Activated CD8-positive, alpha-beta T cell treated with anti-CD3 and anti-CD28 coated beads for 36 hours (primary cell): ENCODE measurements at regions not wholly inside any gene's neighbourhood (a gene's known extent, or its start where the extent isn't known, plus 50 kb on each side); places are given as distances from the start of the nearest gene placed in this dataset.

Source experiments
- ATAC-seq: fragments of 200-7000 bp; cut with Tn5 transposase; one replicate; pipeline ENCODE4 v1.10.0; 2021; ENCODE audit warnings: mild to moderate bottlenecking, moderate library complexity
- CTCF ChIA-PET: fragments of 350-600 bp; sonication (Branson Sonifier 250); formaldehyde crosslinking; loops from one replicate; lab custom pipeline; 2021; ENCODE audit warnings: antibody characterized with exemption; lab: Charles Lee
- POLR2A ChIA-PET: fragments of 350-600 bp; sonication (Branson Sonifier 250); formaldehyde crosslinking; loops from one replicate; lab custom pipeline; 2021; ENCODE audit warnings: antibody characterized with exemption; lab: Charles Lee
- DNase-seq: peaks from one replicate; pipeline ENCODE4 v3.0.0-alpha.2; 2020
- H3K27ac Mint-ChIP-seq: one replicate; pipeline ENCODE4 v1.8.0; 2021; ENCODE audit warnings: mild to moderate bottlenecking, mixed read lengths
- H3K27me3 Mint-ChIP-seq: one replicate; pipeline ENCODE4 v1.8.0; 2021; ENCODE audit warnings: mixed read lengths
- H3K36me3 Mint-ChIP-seq: one replicate; pipeline ENCODE4 v1.8.0; 2021; ENCODE audit warnings: low read depth, mixed read lengths
- H3K4me1 Mint-ChIP-seq: one replicate; pipeline ENCODE4 v1.8.0; 2021; ENCODE audit warnings: low read depth, mixed read lengths
- H3K4me3 Mint-ChIP-seq: one replicate; pipeline ENCODE4 v1.8.0; 2021; ENCODE audit warnings: mild to moderate bottlenecking, moderate library complexity, mixed read lengths
- H3K9me3 Mint-ChIP-seq: one replicate; pipeline ENCODE4 v1.8.0; 2021; ENCODE audit warnings: mixed read lengths
- intact Hi-C: fragments of 100-400 bp; cut with micrococcal nuclease; formaldehyde crosslinking; loops from one replicate; pipeline ENCODE4 v1.10.0; 2022
- TF ChIP-seq, protein P1 (sequence below): fragments of 200-600 bp; IDR thresholded peaks from one replicate; pipeline ENCODE4 v1.8.0; 2022; ENCODE audit warnings: antibody characterized with exemption, mild to moderate bottlenecking

DNA sequence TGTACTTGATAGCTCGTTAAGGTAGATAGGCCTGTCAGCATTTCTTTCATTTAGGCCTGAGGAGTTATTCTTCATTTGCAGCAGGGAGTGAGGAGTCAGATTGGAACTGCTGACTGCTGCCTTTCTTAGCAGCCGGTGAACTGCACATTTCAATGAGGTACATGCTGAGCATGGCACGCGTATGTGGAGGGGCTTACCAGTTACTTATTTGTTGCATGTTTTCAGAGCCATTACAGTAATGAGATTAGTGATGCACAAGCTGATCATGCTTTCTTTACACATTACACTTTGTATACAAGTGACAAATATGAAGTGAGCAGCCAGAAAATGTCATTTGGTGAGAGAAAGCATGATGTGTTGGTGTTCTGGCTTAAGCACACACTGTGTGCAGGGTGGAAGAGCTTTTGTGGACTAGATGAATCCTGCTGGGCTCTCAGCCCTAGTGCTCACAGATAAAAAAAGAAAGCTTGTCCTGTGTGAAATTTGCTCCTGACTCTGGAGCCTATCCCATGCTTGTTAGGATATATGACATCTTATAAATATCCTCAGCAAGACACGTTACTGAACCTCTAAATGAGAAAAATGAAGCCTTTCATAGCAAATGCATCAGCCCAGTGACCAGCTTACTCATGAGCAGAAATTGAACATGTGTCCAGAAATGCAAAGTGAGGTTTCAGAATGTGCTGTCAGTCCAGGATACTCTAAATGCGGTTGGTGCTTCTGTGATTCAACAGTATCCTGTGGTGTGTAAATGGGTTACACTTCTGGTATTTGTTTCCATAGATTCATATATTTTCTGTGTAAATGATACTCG, 574.7 kb upstream of the ADGRL2 start:
- Mint-ChIP-seq H3K9me3 (no peaks in the 10 kb centered on the region), H3K27ac (no peak overlapping the region), H3K4me1 (no peaks in the 10 kb centered on the region), H3K27me3 (no peaks in the 10 kb centered on the region), H3K4me3 (no peak overlapping the region), H3K36me3 (no peaks in the 10 kb centered on the region)
- POLR2A ChIA-PET = no interaction called here
- ATAC-seq = no peak
- CTCF ChIA-PET = no interaction called here
- no peak for DNase-seq
- intact Hi-C loops = no loop called here
- TF ChIP-seq, protein P1, sequence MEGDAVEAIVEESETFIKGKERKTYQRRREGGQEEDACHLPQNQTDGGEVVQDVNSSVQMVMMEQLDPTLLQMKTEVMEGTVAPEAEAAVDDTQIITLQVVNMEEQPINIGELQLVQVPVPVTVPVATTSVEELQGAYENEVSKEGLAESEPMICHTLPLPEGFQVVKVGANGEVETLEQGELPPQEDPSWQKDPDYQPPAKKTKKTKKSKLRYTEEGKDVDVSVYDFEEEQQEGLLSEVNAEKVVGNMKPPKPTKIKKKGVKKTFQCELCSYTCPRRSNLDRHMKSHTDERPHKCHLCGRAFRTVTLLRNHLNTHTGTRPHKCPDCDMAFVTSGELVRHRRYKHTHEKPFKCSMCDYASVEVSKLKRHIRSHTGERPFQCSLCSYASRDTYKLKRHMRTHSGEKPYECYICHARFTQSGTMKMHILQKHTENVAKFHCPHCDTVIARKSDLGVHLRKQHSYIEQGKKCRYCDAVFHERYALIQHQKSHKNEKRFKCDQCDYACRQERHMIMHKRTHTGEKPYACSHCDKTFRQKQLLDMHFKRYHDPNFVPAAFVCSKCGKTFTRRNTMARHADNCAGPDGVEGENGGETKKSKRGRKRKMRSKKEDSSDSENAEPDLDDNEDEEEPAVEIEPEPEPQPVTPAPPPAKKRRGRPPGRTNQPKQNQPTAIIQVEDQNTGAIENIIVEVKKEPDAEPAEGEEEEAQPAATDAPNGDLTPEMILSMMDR = no peak

DNA sequence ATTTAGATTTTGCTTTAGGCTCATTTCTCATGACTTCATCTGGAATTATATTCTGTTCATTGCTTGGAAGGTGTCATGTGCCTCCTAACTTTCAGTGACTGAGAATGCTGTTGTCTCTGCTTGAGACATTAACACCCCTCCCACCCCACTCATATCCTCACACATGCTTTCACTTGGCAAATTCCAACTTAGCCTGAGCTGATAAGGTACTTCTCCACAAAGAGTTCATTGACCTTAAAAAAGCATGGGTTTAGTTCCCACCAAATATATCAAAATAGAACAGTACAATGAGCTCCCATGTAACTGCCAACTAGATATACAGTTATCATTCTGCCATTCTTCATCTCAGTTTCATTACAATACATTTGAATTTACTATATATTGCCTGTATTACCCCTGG, 576.5 kb upstream of the ADGRL2 start:
- H3K4me3 Mint-ChIP-seq = no peak overlapping the region
- ChIA-PET POLR2A (no interaction called here), CTCF (no interaction called here)
- intact Hi-C loops = no loop called here
- H3K9me3 Mint-ChIP-seq = no peaks in the 10 kb centered on the region
- no peaks in the 10 kb centered on the region for H3K4me1 Mint-ChIP-seq
- DNase-seq (no peak), ATAC-seq (no peak)
- no peaks in the 10 kb centered on the region for H3K36me3 Mint-ChIP-seq
- no peak overlapping the region for H3K27ac Mint-ChIP-seq
- no peaks in the 10 kb centered on the region for H3K27me3 Mint-ChIP-seq
- TF ChIP-seq, protein P1 = no peak

DNA sequence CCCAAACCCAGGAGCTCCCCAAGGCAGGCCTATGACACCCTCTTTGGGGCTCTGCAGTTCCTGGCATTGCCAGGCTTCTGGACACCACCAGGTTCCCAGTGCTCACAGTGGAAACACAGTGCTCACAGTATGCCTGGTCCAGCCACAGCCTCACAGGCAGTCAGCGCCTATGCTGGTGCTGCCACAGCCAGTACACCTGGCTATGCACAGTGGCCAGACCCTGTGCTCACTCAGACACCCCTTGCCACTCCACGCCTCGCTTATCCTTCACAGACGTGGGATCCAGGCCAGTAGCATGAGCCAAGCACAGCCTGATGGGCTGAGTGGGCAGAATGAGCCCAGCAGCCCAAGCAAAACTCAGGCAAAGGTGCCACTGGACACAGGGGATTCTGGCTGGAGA, 579.2 kb upstream of the ADGRL2 start:
- Mint-ChIP-seq H3K27ac (no peak overlapping the region), H3K4me1 (no peaks in the 10 kb centered on the region), H3K36me3 (no peaks in the 10 kb centered on the region), H3K27me3 (no peaks in the 10 kb centered on the region), H3K9me3 (no peaks in the 10 kb centered on the region), H3K4me3 (no peak overlapping the region)
- ATAC-seq (no peak), DNase-seq (no peak)
- ChIA-PET CTCF (no interaction called here), POLR2A (no interaction called here)
- intact Hi-C loops = no loop called here
- TF ChIP-seq, protein P1 = no peak

DNA sequence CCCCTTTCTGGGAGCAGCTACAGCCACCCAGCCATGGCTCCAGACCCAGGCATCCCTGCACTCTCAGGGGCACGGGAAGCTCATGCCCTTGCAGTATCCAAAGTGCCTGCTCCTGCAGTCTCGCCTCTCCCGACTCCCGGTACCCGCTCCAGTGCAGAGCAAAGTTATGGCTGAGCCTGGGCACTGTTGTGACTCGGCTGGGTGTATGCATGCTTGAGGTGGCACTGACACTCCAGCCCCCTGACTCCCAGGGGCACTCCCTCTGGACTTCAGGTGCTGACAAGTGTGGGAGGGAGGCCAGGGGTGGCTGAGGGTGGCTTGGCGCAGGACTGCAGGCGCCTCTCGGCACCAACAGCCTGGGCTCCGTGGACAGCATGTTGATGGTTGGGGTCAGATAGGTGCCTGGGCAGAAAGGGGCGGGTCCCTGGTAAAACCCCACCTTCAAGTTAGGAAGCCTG, 580.1 kb upstream of the ADGRL2 start:
- DNase-seq (no peak), ATAC-seq (no peak)
- CTCF ChIA-PET = no interaction called here
- no peaks in the 10 kb centered on the region for H3K27me3 Mint-ChIP-seq
- H3K36me3 Mint-ChIP-seq = no peaks in the 10 kb centered on the region
- no peaks in the 10 kb centered on the region for H3K4me1 Mint-ChIP-seq
- POLR2A ChIA-PET = no interaction called here
- no peak overlapping the region for H3K4me3 Mint-ChIP-seq
- no peak overlapping the region for H3K27ac Mint-ChIP-seq
- TF ChIP-seq, protein P1 = no peak
- peaks cover 2% of the 10 kb centered on the region for H3K9me3 Mint-ChIP-seq
- intact Hi-C loops = no loop called here

- Mint-ChIP-seq H3K27me3 (no peaks in the 10 kb centered on the region), H3K27ac (no peak overlapping the region), H3K4me1 (no peaks in the 10 kb centered on the region), H3K36me3 (no peaks in the 10 kb centered on the region), H3K9me3 (peaks cover 2% of the 10 kb centered on the region), H3K4me3 (no peak overlapping the region)
- DNase-seq = no peak
- POLR2A ChIA-PET = no interaction called here
- intact Hi-C loops = no loop called here
- TF ChIP-seq, protein P1 = no peak
- no peak for ATAC-seq
- CTCF ChIA-PET = no interaction called here
Observed at GRCh38 chr1:81217058-81217457, 583.7 kb upstream of the ADGRL2 start.
